Type B pancreatic cell (in vitro differentiated cells): ENCODE measurements at regions not wholly inside any gene's neighbourhood (a gene's known extent, or its start where the extent isn't known, plus 50 kb on each side); places are given as distances from the start of the nearest gene placed in this dataset.
A peak's percentile ranks its signal among the peaks of the same experiment; 100 is the strongest.

Source experiments
- DNase-seq: peaks from one replicate; pipeline ENCODE4 v3.0.0; 2021; ENCODE audit warnings: mixed read lengths; ENCODE audit not compliant: unreplicated experiment; ENCODE audit errors: extremely low spot score
- H3K27ac Mint-ChIP-seq: 2 replicates; pipeline ENCODE4 v1.8.0; 2021; ENCODE audit warnings: mild to moderate bottlenecking, mixed read lengths
- H3K27me3 Mint-ChIP-seq: 2 replicates; pipeline ENCODE4 v1.8.0; 2021; ENCODE audit warnings: mixed read lengths
- H3K36me3 Mint-ChIP-seq: 2 replicates; pipeline ENCODE4 v1.8.0; 2021; ENCODE audit warnings: mixed read lengths
- H3K4me1 Mint-ChIP-seq: one replicate; pipeline ENCODE4 v1.8.0; 2021; ENCODE audit warnings: mixed read lengths; ENCODE audit not compliant: unreplicated experiment
- H3K4me3 Mint-ChIP-seq: 2 replicates; pipeline ENCODE4 v1.8.0; 2021; ENCODE audit warnings: mild to moderate bottlenecking, mixed read lengths
- H3K9me3 Mint-ChIP-seq: 2 replicates; pipeline ENCODE4 v1.8.0; 2021; ENCODE audit warnings: mixed read lengths
- CTCF ChIP-seq: fragments of 200-600 bp; sonication (generic); conservative IDR thresholded peaks from 2 replicates; pipeline ENCODE4 v1.5.0; 2021; ENCODE audit warnings: antibody characterized with exemption, mild to moderate bottlenecking

GRCh38 chr11:8800520-8801110 is 110.4 kb upstream of the AKIP1 start:
- H3K4me3 Mint-ChIP-seq, result no peak overlapping the region
- no peak overlapping the region for H3K27ac Mint-ChIP-seq
- no peak for TF ChIP-seq CTCF

GRCh38 chr11:8801121-8801520 is 109.9 kb upstream of the AKIP1 start:
- no peak overlapping the region for H3K27ac Mint-ChIP-seq
- no peak for TF ChIP-seq CTCF
- H3K4me3 Mint-ChIP-seq, result no peak overlapping the region
- peaks cover 18% of the 10 kb centered on the region for H3K36me3 Mint-ChIP-seq
- H3K9me3 Mint-ChIP-seq, result no peaks in the 10 kb centered on the region
- no peaks in the 10 kb centered on the region for H3K27me3 Mint-ChIP-seq
- no peak for DNase-seq
- H3K4me1 Mint-ChIP-seq, result peaks cover 6% of the 10 kb centered on the region

More at GRCh38 chr11:8800520-8801110, 110.4 kb upstream of the AKIP1 start:
- H3K4me1 Mint-ChIP-seq, result peaks cover 3% of the 10 kb centered on the region
- peaks cover 22% of the 10 kb centered on the region for H3K36me3 Mint-ChIP-seq
- peaks cover 3% of the 10 kb centered on the region for H3K9me3 Mint-ChIP-seq
- no peaks in the 10 kb centered on the region for H3K27me3 Mint-ChIP-seq
- DNase-seq, result no peak

GRCh38 chr11:8802251-8802650 is 108.7 kb upstream of the AKIP1 start:
- H3K4me3 Mint-ChIP-seq, result no peak overlapping the region
- no peaks in the 10 kb centered on the region for H3K9me3 Mint-ChIP-seq
- TF ChIP-seq CTCF, result no peak
- H3K4me1 Mint-ChIP-seq, result peaks cover 15% of the 10 kb centered on the region
- peaks cover 12% of the 10 kb centered on the region for H3K36me3 Mint-ChIP-seq
- DNase-seq, result no peak
- no peaks in the 10 kb centered on the region for H3K27me3 Mint-ChIP-seq
- H3K27ac Mint-ChIP-seq, result no peak overlapping the region

- H3K36me3 Mint-ChIP-seq, result peaks cover 9% of the 10 kb centered on the region
- H3K9me3 Mint-ChIP-seq, result no peaks in the 10 kb centered on the region
- DNase-seq, result no peak
- TF ChIP-seq CTCF, result no peak
- no peaks in the 10 kb centered on the region for H3K27me3 Mint-ChIP-seq
- H3K27ac Mint-ChIP-seq, result no peak overlapping the region
- H3K4me3 Mint-ChIP-seq, result no peak overlapping the region
- peaks cover 31% of the 10 kb centered on the region for H3K4me1 Mint-ChIP-seq
Observed at GRCh38 chr11:8803973-8804372, 107.0 kb upstream of the AKIP1 start.

GRCh38 chr11:8805296-8805695 is 105.7 kb upstream of the AKIP1 start:
- no peak for TF ChIP-seq CTCF
- Mint-ChIP-seq H3K4me3 (no peak overlapping the region), H3K36me3 (peaks cover 6% of the 10 kb centered on the region), H3K4me1 (peaks cover 44% of the 10 kb centered on the region), H3K27me3 (no peaks in the 10 kb centered on the region), H3K27ac (peak overlapping the region; percentile 4), H3K9me3 (no peaks in the 10 kb centered on the region)
- no peak for DNase-seq

- H3K27ac Mint-ChIP-seq, result no peak overlapping the region
- H3K4me3 Mint-ChIP-seq, result peak overlapping the region; percentile 19
- H3K27me3 Mint-ChIP-seq, result peaks cover 4% of the 10 kb centered on the region
- no peak for DNase-seq
- no peaks in the 10 kb centered on the region for H3K9me3 Mint-ChIP-seq
- peaks cover 56% of the 10 kb centered on the region for H3K4me1 Mint-ChIP-seq
- no peak for TF ChIP-seq CTCF
- H3K36me3 Mint-ChIP-seq, result peaks cover 6% of the 10 kb centered on the region
Observed at GRCh38 chr11:8806974-8807373, 104.0 kb upstream of the AKIP1 start.
